DOHH2 (cell line): ENCODE measurements at regions not wholly inside any gene's neighbourhood (a gene's known extent, or its start where the extent isn't known, plus 50 kb on each side); places are given as distances from the start of the nearest gene placed in this dataset.

Experiments used
- H3F3A ChIP-seq: fragments of 200-600 bp; sonication (generic), shearing (Covaris generic); 2 replicates; pipeline ENCODE4 v1.6.0; 2016; ENCODE audit warnings: antibody characterized with exemption, mild to moderate bottlenecking; ENCODE audit not compliant: control insufficient read depth, insufficient read depth
- H3K27ac ChIP-seq: fragments of 200-600 bp; sonication (generic); 2 replicates; pipeline ENCODE4 v1.5.1; 2014; ENCODE audit warnings: low read depth, mild to moderate bottlenecking, low read length, moderate library complexity
- H3K27me3 ChIP-seq: fragments of 200-600 bp; sonication (generic); 2 replicates; pipeline ENCODE4 v1.6.1; 2014; ENCODE audit warnings: mild to moderate bottlenecking, low read length, mixed read lengths; ENCODE audit not compliant: control insufficient read depth
- H3K36me3 ChIP-seq: fragments of 200-600 bp; sonication (generic); 2 replicates; pipeline ENCODE4 v1.6.1; 2014; ENCODE audit warnings: mild to moderate bottlenecking, low read length, moderate library complexity, mixed read lengths; ENCODE audit not compliant: control insufficient read depth
- H3K4me1 ChIP-seq: fragments of 200-600 bp; sonication (generic); 2 replicates; pipeline ENCODE4 v1.6.1; 2014; ENCODE audit warnings: mild to moderate bottlenecking, low read length, mixed read lengths; ENCODE audit not compliant: control insufficient read depth
- H3K4me2 ChIP-seq: fragments of 200-600 bp; sonication (generic); 2 replicates; pipeline ENCODE4 v1.6.0; 2014; ENCODE audit warnings: mild to moderate bottlenecking, low read length, moderate library complexity
- H3K4me3 ChIP-seq: fragments of 200-600 bp; sonication (generic); 2 replicates; pipeline ENCODE4 v1.5.1; 2014; ENCODE audit warnings: mild to moderate bottlenecking, low read length, mixed read lengths
- H3K79me2 ChIP-seq: fragments of 200-600 bp; sonication (generic); 2 replicates; pipeline ENCODE4 v1.6.1; 2014; ENCODE audit warnings: mild to moderate bottlenecking, low read length, mixed read lengths; ENCODE audit not compliant: control insufficient read depth
- H3K9me2 ChIP-seq: fragments of 200-600 bp; sonication (generic); replicated peaks from 2 replicates; pipeline ENCODE4 v1.6.1; 2014; ENCODE audit warnings: mild to moderate bottlenecking, low read length, mixed read lengths; ENCODE audit not compliant: control insufficient read depth
- H3K9me3 ChIP-seq: fragments of 200-600 bp; sonication (generic); 2 replicates; pipeline ENCODE4 v1.6.1; 2014; ENCODE audit warnings: antibody characterized with exemption, low read length, mixed read lengths; ENCODE audit not compliant: control insufficient read depth, insufficient read depth
- H4K20me1 ChIP-seq: fragments of 200-600 bp; sonication (generic); 2 replicates; pipeline ENCODE4 v1.6.0; 2014; ENCODE audit warnings: low read depth, mild to moderate bottlenecking, antibody characterized with exemption, low read length, moderate library complexity; ENCODE audit not compliant: control insufficient read depth, insufficient read depth
- CTCF ChIP-seq: fragments of 200-600 bp; sonication (generic); IDR thresholded peaks from one replicate; pipeline ENCODE4 v1.5.1; 2014; ENCODE audit warnings: antibody characterized with exemption, mild to moderate bottlenecking, low read depth, low read length; ENCODE audit not compliant: poor library complexity, severe bottlenecking
- EZH2phosphoT487 ChIP-seq: fragments of 200-600 bp; sonication (generic); IDR thresholded peaks from 2 replicates; pipeline ENCODE4 v1.6.1; 2017; ENCODE audit warnings: borderline replicate concordance, mild to moderate bottlenecking, antibody characterized with exemption, low read length, moderate library complexity, mixed read lengths

- peaks cover 2% of the 10 kb centered on the region for H3K27me3 ChIP-seq
- H3K79me2 ChIP-seq: no peaks in the 10 kb centered on the region
- H3K27ac ChIP-seq: no peak overlapping the region
- H3K9me3 ChIP-seq: no peaks in the 10 kb centered on the region
- no peaks in the 10 kb centered on the region for H3K9me2 ChIP-seq
- TF ChIP-seq EZH2phosphoT487 (no peak), CTCF (no peak)
- H3K4me3 ChIP-seq: no peak overlapping the region
- H4K20me1 ChIP-seq: no peaks in the 10 kb centered on the region
- no peaks in the 10 kb centered on the region for H3K36me3 ChIP-seq
- H3K4me1 ChIP-seq: no peaks in the 10 kb centered on the region
- no peaks in the 10 kb centered on the region for H3F3A ChIP-seq
- H3K4me2 ChIP-seq: no peak overlapping the region
Measured at GRCh38 chr3:107954845-107955244, 136.0 kb downstream of the CD47 start.

- no peaks in the 10 kb centered on the region for H3F3A ChIP-seq
- H3K4me2 ChIP-seq: no peak overlapping the region
Measured at GRCh38 chr3:107953722-107954121, 137.1 kb downstream of the CD47 start.

GRCh38 chr3:107951126-107951525, 139.7 kb downstream of the CD47 start:
- Histone ChIP-seq H3K4me3 (no peak overlapping the region), H3K27me3 (no peaks in the 10 kb centered on the region; the same call in 1 of the 2 replicates), H4K20me1 (no peaks in the 10 kb centered on the region), H3K79me2 (no peaks in the 10 kb centered on the region), H3K4me1 (no peaks in the 10 kb centered on the region), H3K36me3 (no peaks in the 10 kb centered on the region), H3K4me2 (no peak overlapping the region), H3K27ac (no peak overlapping the region), H3F3A (no peaks in the 10 kb centered on the region), H3K9me2 (no peaks in the 10 kb centered on the region), H3K9me3 (no peaks in the 10 kb centered on the region)
- no peak for TF ChIP-seq CTCF
- no peak for TF ChIP-seq EZH2phosphoT487

More at GRCh38 chr3:107953722-107954121, 137.1 kb downstream of the CD47 start:
- no peaks in the 10 kb centered on the region for H3K36me3 ChIP-seq
- H3K4me1 ChIP-seq: no peaks in the 10 kb centered on the region
- H3K9me3 ChIP-seq: no peaks in the 10 kb centered on the region
- TF ChIP-seq CTCF: no peak
- TF ChIP-seq EZH2phosphoT487: no peak
- H4K20me1 ChIP-seq: no peaks in the 10 kb centered on the region
- H3K27ac ChIP-seq: no peak overlapping the region
- no peak overlapping the region for H3K4me3 ChIP-seq
- H3K79me2 ChIP-seq: no peaks in the 10 kb centered on the region
- peaks cover 2% of the 10 kb centered on the region for H3K27me3 ChIP-seq
- no peaks in the 10 kb centered on the region for H3K9me2 ChIP-seq

- Histone ChIP-seq H3K36me3 (no peaks in the 10 kb centered on the region), H3K4me1 (no peaks in the 10 kb centered on the region), H3K9me3 (no peaks in the 10 kb centered on the region), H3F3A (no peaks in the 10 kb centered on the region), H3K4me3 (no peak overlapping the region), H3K9me2 (no peaks in the 10 kb centered on the region), H3K27me3 (no peaks in the 10 kb centered on the region; the same call in 1 of the 2 replicates), H3K4me2 (no peak overlapping the region), H4K20me1 (no peaks in the 10 kb centered on the region), H3K79me2 (no peaks in the 10 kb centered on the region), H3K27ac (no peak overlapping the region)
- TF ChIP-seq EZH2phosphoT487: no peak
- no peak for TF ChIP-seq CTCF
Measured at GRCh38 chr3:107950417-107950816, 140.4 kb downstream of the CD47 start.
